ELF-1 (cell line): ENCODE measurements at regions not wholly inside any gene's neighbourhood (a gene's known extent, or its start where the extent isn't known, plus 50 kb on each side); places are given as distances from the start of the nearest gene placed in this dataset.

Source experiments
- DNase-seq: peaks from one replicate; pipeline ENCODE4 v3.0.0-alpha.2; 2016; ENCODE audit warnings: low read depth, low spot score

DNA sequence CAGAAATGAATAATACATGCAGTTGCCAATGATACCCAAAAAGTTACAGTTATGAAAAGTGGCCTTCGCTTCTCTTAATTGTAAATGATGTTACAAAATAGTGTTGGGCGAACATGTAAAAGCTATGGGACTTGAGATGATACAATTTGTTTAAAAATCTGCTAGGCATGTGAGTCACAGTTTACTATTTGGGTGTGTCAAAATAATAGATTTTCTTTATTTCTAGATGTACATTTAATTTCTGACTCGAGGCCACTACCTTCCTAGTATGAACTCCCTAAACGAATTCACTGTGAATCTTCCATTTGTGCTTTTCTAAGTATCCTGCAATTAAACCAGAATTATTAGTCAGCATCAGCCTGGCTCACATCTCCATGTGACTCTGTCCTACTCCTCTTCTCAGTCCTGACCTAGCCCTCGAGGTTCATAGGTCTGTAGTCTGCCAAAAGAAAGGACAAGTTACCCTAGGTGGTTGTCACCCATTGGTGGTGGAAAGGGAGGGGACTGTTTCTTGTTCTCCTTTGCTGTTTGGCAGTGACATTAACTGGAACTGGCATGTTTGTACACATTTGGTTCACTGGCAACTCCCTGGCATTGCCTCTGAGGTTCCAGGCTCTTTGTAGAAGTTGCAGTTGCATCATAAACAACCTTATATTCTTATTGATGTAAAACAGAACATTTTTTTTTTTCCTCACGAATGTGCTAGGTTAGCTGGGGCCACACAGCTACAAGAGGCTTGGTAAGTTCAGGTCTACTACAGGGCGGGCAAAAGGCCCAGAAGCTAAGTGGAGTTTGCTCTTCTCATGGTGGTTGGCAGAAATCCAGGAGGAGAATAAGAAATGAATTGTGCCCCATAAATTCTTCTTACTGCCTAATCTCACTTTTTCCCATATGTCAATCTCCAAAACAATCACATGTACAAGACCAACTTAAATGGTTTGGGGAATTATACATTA is 746.5 kb upstream of the ADAMTS5 start:
- DNase-seq: no peak

- DNase-seq: no peak
Observed at GRCh38 chr21:27704567-27705166, 737.8 kb upstream of the ADAMTS5 start.

- DNase-seq: no peak
Observed at GRCh38 chr21:27703791-27704190, 736.9 kb upstream of the ADAMTS5 start.

DNA sequence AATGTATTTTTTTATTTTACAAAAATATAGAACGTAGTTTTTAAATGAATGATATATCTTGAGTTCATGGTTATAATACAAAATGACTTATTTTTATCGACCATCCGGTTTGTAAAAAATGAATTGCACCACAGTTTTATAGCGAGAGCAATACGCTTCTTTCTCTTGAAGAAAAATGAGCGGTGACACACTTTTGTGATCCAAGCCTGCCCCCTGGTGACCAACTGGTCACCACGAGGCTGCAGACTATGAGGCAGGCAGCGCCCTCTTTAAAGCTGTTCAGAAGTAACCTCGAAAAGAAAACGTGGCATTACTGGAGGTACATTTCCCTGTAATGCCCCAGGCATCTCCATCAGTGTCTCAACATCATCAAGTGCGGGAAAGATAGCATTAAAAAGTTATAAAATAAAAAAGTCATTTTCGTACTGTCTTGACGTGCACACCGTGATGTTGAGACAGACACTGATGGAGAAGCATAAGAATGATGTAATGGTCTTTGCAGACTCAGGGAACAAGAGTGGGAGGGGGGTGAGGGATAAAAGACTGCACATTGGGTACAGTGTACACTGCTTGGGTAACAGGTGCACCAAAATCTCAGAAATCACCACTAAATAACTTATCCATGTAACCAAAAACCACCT is 734.2 kb upstream of the ADAMTS5 start:
- peak; percentile 76 for DNase-seq

- DNase-seq: no peak
Observed at GRCh38 chr21:27695246-27695645, 728.4 kb upstream of the ADAMTS5 start.

GRCh38 chr21:27694667-27695066 is 727.8 kb upstream of the ADAMTS5 start:
- no peak for DNase-seq

- no peak for DNase-seq
Observed at GRCh38 chr21:27693376-27693775, 726.5 kb upstream of the ADAMTS5 start.

DNA sequence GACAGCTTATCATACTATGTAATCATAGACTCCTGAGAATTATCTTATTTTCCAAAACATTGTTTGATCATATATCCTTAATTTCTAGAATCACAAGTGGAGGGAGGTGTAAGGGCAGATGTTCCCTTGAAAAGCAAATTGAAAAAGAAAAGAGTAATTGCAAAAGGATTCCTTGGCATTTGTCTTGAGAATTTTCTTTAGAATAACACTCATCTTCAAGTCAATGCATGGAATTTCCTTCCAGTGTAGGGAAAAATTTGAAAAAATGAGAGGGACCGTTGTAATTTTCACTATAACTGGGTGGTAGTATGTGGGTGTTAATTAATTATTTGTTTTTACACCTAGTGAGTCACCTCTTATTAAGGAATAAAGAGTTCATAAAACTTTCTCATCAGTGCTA is 724.6 kb upstream of the ADAMTS5 start:
- DNase-seq: no peak

DNA sequence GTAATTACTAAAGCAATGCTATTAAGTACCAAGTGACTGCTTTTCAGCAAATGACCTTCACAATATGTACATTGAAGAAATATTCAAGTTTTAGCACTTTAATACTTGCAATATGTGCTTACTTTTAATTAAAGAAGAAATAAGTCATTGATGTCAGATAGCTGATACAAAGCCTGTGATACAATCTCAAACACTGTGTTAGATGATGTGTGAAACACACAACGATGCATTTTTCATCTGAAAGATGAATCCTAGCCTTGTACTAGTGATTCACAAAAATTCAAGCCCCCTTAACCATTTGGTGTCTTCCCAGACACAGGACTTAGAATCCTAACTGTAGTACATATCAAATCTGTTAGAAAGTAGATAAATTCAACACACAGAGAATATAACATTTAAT is 724.1 kb upstream of the ADAMTS5 start:
- DNase-seq: no peak

DNA sequence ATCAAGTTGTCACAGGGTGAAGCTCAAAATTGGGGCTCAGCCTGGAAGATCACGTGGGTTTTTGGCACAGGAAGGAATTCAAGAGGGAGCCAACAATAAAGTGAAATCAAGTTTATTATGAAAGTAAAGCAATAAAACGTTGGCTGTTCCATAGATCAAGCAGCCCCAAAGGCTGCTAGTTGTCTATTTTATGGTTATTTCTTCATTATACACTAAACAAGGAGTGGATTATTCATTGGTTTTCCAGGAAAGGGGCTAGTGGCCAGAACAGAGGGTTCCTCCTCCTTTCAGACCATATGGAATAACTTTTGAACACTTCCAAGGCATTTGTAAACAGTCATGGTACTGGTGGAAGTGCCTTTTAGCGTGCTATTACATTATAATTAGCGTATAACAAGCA is 723.5 kb upstream of the ADAMTS5 start:
- DNase-seq: no peak

DNA sequence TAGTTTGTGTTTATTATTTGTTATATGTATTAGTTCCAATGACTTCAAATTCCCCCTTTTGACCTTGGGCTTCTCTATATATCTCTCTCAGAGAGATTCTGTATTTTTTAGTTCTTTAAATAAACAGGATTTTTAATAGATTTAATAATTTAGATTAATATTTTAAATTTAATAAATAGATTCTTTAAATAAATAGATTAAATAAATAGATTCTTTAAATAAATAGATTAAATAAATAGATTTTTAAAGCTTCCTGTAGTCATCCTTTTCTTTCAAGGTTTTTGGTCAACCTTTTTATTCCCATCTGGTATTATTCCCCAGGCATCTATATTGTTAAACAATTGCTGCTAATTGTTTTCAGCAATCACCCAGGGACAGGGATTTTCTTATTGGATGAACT is 721.9 kb upstream of the ADAMTS5 start:
- DNase-seq: no peak

DNA sequence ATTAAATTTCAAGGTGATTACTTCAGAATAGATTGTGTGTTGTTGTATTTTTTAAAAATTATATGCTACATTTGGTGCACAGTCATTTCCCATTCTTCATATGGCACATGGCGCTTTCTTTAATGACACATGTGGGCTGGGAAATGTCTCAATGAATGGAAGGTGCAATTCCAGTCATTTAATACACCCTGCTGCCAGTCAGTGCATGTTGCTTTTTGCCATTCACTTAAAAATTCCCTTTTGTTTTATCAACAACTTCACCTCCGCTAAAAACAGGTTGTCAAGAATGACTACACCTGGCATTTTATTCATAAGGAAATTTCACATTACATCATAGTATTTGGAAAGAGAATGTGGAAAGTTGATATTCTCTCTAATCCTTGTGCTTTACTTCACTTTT is 716.4 kb upstream of the ADAMTS5 start:
- DNase-seq: no peak

GRCh38 chr21:27681841-27682240 is 715.0 kb upstream of the ADAMTS5 start:
- DNase-seq: no peak

- no peak for DNase-seq
Observed at GRCh38 chr21:27681038-27681437, 714.1 kb upstream of the ADAMTS5 start.

GRCh38 chr21:27680181-27680580 is 713.3 kb upstream of the ADAMTS5 start:
- no peak for DNase-seq

GRCh38 chr21:27678511-27678910 is 711.6 kb upstream of the ADAMTS5 start:
- no peak for DNase-seq

- no peak for DNase-seq
Observed at GRCh38 chr21:27677546-27677945, 710.7 kb upstream of the ADAMTS5 start.

GRCh38 chr21:27675306-27675705 is 708.4 kb upstream of the ADAMTS5 start:
- no peak for DNase-seq

DNA sequence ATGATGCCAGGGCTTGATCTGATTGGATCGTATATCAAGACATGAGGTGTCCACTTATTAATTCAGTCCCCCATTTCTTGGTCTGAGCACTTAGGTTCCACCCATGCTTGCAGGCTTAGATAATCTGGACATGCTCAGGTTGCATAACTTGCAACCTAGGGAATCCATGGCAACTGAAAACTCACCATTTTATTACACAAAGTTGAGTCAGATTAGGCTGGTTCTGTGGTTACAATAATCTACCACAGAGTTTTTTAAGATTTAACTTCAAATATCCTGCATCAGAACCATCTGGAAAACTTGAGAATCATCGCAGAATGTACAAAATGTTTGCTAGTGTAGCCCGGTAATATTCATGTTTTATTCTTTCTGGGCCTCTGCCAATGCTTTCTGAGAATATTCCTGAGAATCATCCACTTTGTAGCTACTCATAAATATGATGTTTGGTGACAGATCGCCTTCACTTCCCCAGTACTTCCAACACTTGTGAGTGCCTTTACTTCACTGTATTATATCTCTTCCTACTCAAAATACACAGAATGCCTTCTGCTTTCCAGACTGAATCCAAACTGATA is 707.2 kb upstream of the ADAMTS5 start:
- no peak for DNase-seq

- DNase-seq: no peak
Observed at GRCh38 chr21:27673581-27673980, 706.7 kb upstream of the ADAMTS5 start.

DNA sequence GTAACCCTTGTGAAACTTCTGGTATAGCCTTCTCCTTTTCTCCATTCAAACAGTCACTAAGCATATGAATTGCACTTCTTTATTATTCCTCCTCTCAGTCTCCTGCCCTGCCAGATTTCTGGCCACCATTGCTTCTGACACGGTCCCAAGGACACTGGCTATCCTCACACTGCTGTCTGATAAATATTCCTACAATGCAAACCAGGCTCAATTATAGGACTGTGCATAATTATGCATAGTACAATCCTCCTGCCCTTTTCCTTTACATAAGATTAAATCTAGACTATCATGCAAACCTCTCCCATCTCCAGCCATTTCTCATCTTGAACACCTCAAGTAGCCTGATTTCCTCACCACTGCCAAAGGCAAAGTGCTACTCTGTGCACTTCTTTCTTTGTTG is 704.3 kb upstream of the ADAMTS5 start:
- no peak for DNase-seq

- DNase-seq: no peak
Observed at GRCh38 chr21:27653481-27653880, 686.6 kb upstream of the ADAMTS5 start.
